ENCODE measurements at regions not wholly inside any gene's neighbourhood (a gene's known extent, or its start where the extent isn't known, plus 50 kb on each side); places are given as distances from the start of the nearest gene placed in this dataset.

- ATAC-seq (replicated peaks): no peak
- H3K9me3 Mint-ChIP-seq: no peaks in the 10 kb centered on the region
- H3K36me3 Mint-ChIP-seq (ENCODE audit: low read depth): no peaks in the 10 kb centered on the region
- H3K4me3 Mint-ChIP-seq: no peak overlapping the region
- no peaks in the 10 kb centered on the region for H3K4me1 Mint-ChIP-seq
- no peak overlapping the region for H3K27ac Mint-ChIP-seq
- no peaks in the 10 kb centered on the region for H3K27me3 Mint-ChIP-seq
Measured at GRCh38 chr9:23582836-23583235, 243.2 kb downstream of the ELAVL2 start.

- peaks cover 6% of the 10 kb centered on the region for H3K9me3 Mint-ChIP-seq
- no peaks in the 10 kb centered on the region for H3K36me3 Mint-ChIP-seq (ENCODE audit: low read depth)
- no peak for ATAC-seq (replicated peaks)
- no peaks in the 10 kb centered on the region for H3K27me3 Mint-ChIP-seq
- H3K4me1 Mint-ChIP-seq: peaks cover 13% of the 10 kb centered on the region
- H3K27ac Mint-ChIP-seq: no peak overlapping the region
- no peak overlapping the region for H3K4me3 Mint-ChIP-seq
Measured at GRCh38 chr9:23586906-23587305, 239.1 kb downstream of the ELAVL2 start.

GRCh38 chr9:23587433-23587832, 238.6 kb downstream of the ELAVL2 start:
- Mint-ChIP-seq H3K4me1 (peaks cover 13% of the 10 kb centered on the region), H3K9me3 (peaks cover 6% of the 10 kb centered on the region), H3K36me3 (ENCODE audit: low read depth) (no peaks in the 10 kb centered on the region), H3K4me3 (no peak overlapping the region), H3K27me3 (no peaks in the 10 kb centered on the region), H3K27ac (no peak overlapping the region)
- no peak for ATAC-seq (replicated peaks)

GRCh38 chr9:23587903-23588302, 238.1 kb downstream of the ELAVL2 start:
- H3K9me3 Mint-ChIP-seq: peaks cover 6% of the 10 kb centered on the region
- no peak overlapping the region for H3K4me3 Mint-ChIP-seq
- ATAC-seq (replicated peaks): no peak
- peaks cover 13% of the 10 kb centered on the region for H3K4me1 Mint-ChIP-seq
- H3K27ac Mint-ChIP-seq: no peak overlapping the region
- H3K27me3 Mint-ChIP-seq: no peaks in the 10 kb centered on the region
- H3K36me3 Mint-ChIP-seq (ENCODE audit: low read depth): no peaks in the 10 kb centered on the region

GRCh38 chr9:23590276-23591000, 235.6 kb downstream of the ELAVL2 start:
- peaks cover 13% of the 10 kb centered on the region for H3K4me1 Mint-ChIP-seq
- H3K9me3 Mint-ChIP-seq: peaks cover 6% of the 10 kb centered on the region
- ATAC-seq (replicated peaks): peak; percentile 39
- H3K36me3 Mint-ChIP-seq (ENCODE audit: low read depth): no peaks in the 10 kb centered on the region
- H3K4me3 Mint-ChIP-seq: peak overlapping the region; percentile 58
- no peaks in the 10 kb centered on the region for H3K27me3 Mint-ChIP-seq
- no peak overlapping the region for H3K27ac Mint-ChIP-seq

- peaks cover 13% of the 10 kb centered on the region for H3K4me1 Mint-ChIP-seq
- no peaks in the 10 kb centered on the region for H3K36me3 Mint-ChIP-seq (ENCODE audit: low read depth)
- H3K4me3 Mint-ChIP-seq: no peak overlapping the region
- H3K9me3 Mint-ChIP-seq: peaks cover 6% of the 10 kb centered on the region
- ATAC-seq (replicated peaks): no peak
- H3K27ac Mint-ChIP-seq: no peak overlapping the region
- no peaks in the 10 kb centered on the region for H3K27me3 Mint-ChIP-seq
Measured at GRCh38 chr9:23594421-23594820, 231.6 kb downstream of the ELAVL2 start.

- Mint-ChIP-seq H3K4me3 (no peak overlapping the region), H3K9me3 (no peaks in the 10 kb centered on the region), H3K36me3 (ENCODE audit: low read depth) (no peaks in the 10 kb centered on the region), H3K4me1 (no peaks in the 10 kb centered on the region), H3K27me3 (no peaks in the 10 kb centered on the region), H3K27ac (no peak overlapping the region)
- ATAC-seq (replicated peaks): no peak
Measured at GRCh38 chr9:23596913-23597634, 229.0 kb downstream of the ELAVL2 start.

- ATAC-seq (replicated peaks): no peak
- Mint-ChIP-seq H3K4me1 (no peaks in the 10 kb centered on the region), H3K36me3 (ENCODE audit: low read depth) (no peaks in the 10 kb centered on the region), H3K4me3 (no peak overlapping the region), H3K27me3 (no peaks in the 10 kb centered on the region), H3K27ac (no peak overlapping the region), H3K9me3 (no peaks in the 10 kb centered on the region)
Measured at GRCh38 chr9:23598994-23599393, 227.0 kb downstream of the ELAVL2 start.

GRCh38 chr9:23603311-23603710, 222.7 kb downstream of the ELAVL2 start:
- ATAC-seq (replicated peaks): no peak
- no peak overlapping the region for H3K27ac Mint-ChIP-seq
- no peaks in the 10 kb centered on the region for H3K36me3 Mint-ChIP-seq (ENCODE audit: low read depth)
- no peaks in the 10 kb centered on the region for H3K9me3 Mint-ChIP-seq
- H3K27me3 Mint-ChIP-seq: no peaks in the 10 kb centered on the region
- H3K4me1 Mint-ChIP-seq: no peaks in the 10 kb centered on the region
- no peak overlapping the region for H3K4me3 Mint-ChIP-seq

- Mint-ChIP-seq H3K9me3 (no peaks in the 10 kb centered on the region), H3K4me3 (no peak overlapping the region), H3K27ac (no peak overlapping the region), H3K36me3 (ENCODE audit: low read depth) (no peaks in the 10 kb centered on the region), H3K27me3 (no peaks in the 10 kb centered on the region), H3K4me1 (no peaks in the 10 kb centered on the region)
- no peak for ATAC-seq (replicated peaks)
Measured at GRCh38 chr9:23606107-23606506, 219.9 kb downstream of the ELAVL2 start.

- H3K27me3 Mint-ChIP-seq: no peaks in the 10 kb centered on the region
- no peaks in the 10 kb centered on the region for H3K4me1 Mint-ChIP-seq
- no peaks in the 10 kb centered on the region for H3K36me3 Mint-ChIP-seq (ENCODE audit: low read depth)
- no peak for ATAC-seq (replicated peaks)
- H3K4me3 Mint-ChIP-seq: no peak overlapping the region
- H3K27ac Mint-ChIP-seq: no peak overlapping the region
- no peaks in the 10 kb centered on the region for H3K9me3 Mint-ChIP-seq
Measured at GRCh38 chr9:23608456-23608855, 217.6 kb downstream of the ELAVL2 start.

GRCh38 chr9:23611869-23612268, 214.2 kb downstream of the ELAVL2 start:
- Mint-ChIP-seq H3K27me3 (no peaks in the 10 kb centered on the region), H3K9me3 (no peaks in the 10 kb centered on the region), H3K4me3 (no peak overlapping the region), H3K4me1 (no peaks in the 10 kb centered on the region), H3K27ac (no peak overlapping the region), H3K36me3 (ENCODE audit: low read depth) (no peaks in the 10 kb centered on the region)
- ATAC-seq (replicated peaks): no peak

- Mint-ChIP-seq H3K36me3 (ENCODE audit: low read depth) (no peaks in the 10 kb centered on the region), H3K9me3 (peaks cover 4% of the 10 kb centered on the region)
- no peak for ATAC-seq (replicated peaks)
Measured at GRCh38 chr9:23615569-23615968, 210.5 kb downstream of the ELAVL2 start.

GRCh38 chr9:23621188-23621587, 204.9 kb downstream of the ELAVL2 start:
- peaks cover 4% of the 10 kb centered on the region for H3K9me3 Mint-ChIP-seq
- no peak overlapping the region for H3K4me3 Mint-ChIP-seq
- no peak for ATAC-seq (replicated peaks)
- no peaks in the 10 kb centered on the region for H3K27me3 Mint-ChIP-seq
- no peaks in the 10 kb centered on the region for H3K36me3 Mint-ChIP-seq (ENCODE audit: low read depth)
- H3K27ac Mint-ChIP-seq: no peak overlapping the region
- no peaks in the 10 kb centered on the region for H3K4me1 Mint-ChIP-seq

More at GRCh38 chr9:23615569-23615968, 210.5 kb downstream of the ELAVL2 start:
- Mint-ChIP-seq H3K27ac (no peak overlapping the region), H3K4me1 (no peaks in the 10 kb centered on the region), H3K27me3 (no peaks in the 10 kb centered on the region), H3K4me3 (no peak overlapping the region)

GRCh38 chr9:23621924-23622323, 204.1 kb downstream of the ELAVL2 start:
- Mint-ChIP-seq H3K9me3 (peaks cover 4% of the 10 kb centered on the region), H3K4me3 (no peak overlapping the region)
- ATAC-seq (replicated peaks): no peak

More at GRCh38 chr9:23621924-23622323, 204.1 kb downstream of the ELAVL2 start:
- Mint-ChIP-seq H3K27ac (no peak overlapping the region), H3K36me3 (ENCODE audit: low read depth) (no peaks in the 10 kb centered on the region), H3K27me3 (no peaks in the 10 kb centered on the region), H3K4me1 (no peaks in the 10 kb centered on the region)

Measured in activated T-helper 17 cell treated with anti-CD3 and anti-CD28 coated beads, Interleukin-2, amount 50 U/mL, for 72 hours (primary cell).